Stimulated activated CD8-positive, alpha-beta memory T cell treated with anti-CD3 and anti-CD28 coated beads, Interleukin-4, amount 100 ng/mL, for 48 hours (primary cell): ENCODE measurements at regions not wholly inside any gene's neighbourhood (a gene's known extent, or its start where the extent isn't known, plus 50 kb on each side); places are given as distances from the start of the nearest gene placed in this dataset.
"Not testable (repeated sequence)": the region's sequence is repeated elsewhere in the genome, so short reads cannot be mapped to it uniquely, and the experiment has no call there.

Experiments used
- DNase-seq: peaks from one replicate; pipeline ENCODE4 v3.0.0-alpha.2; 2020

- no peak for DNase-seq
Measured at GRCh38 chr3:20537234-20537633, 351.2 kb upstream of the SGO1 start.

- no peak for DNase-seq
Measured at GRCh38 chr3:20529911-20530310, 343.9 kb upstream of the SGO1 start.

- DNase-seq = no peak
Measured at GRCh38 chr3:20528180-20528770, 342.3 kb upstream of the SGO1 start.

GRCh38 chr3:20527368-20527767 lies 341.4 kb upstream of the SGO1 start:
- no peak for DNase-seq

- no peak for DNase-seq
Measured at GRCh38 chr3:20524328-20524727, 338.3 kb upstream of the SGO1 start.

GRCh38 chr3:20523293-20523692 lies 337.3 kb upstream of the SGO1 start:
- no peak for DNase-seq

- not testable (repeated sequence) for DNase-seq
Measured at GRCh38 chr3:20517316-20517715, 331.3 kb upstream of the SGO1 start.

- no peak for DNase-seq
Measured at GRCh38 chr3:20516311-20516710, 330.3 kb upstream of the SGO1 start.

- DNase-seq = no peak
Measured at GRCh38 chr3:20515834-20516233, 329.8 kb upstream of the SGO1 start.

GRCh38 chr3:20511863-20512505 lies 326.0 kb upstream of the SGO1 start:
- no peak for DNase-seq

GRCh38 chr3:20510396-20510795 lies 324.4 kb upstream of the SGO1 start:
- no peak for DNase-seq

GRCh38 chr3:20503394-20504082 lies 317.5 kb upstream of the SGO1 start:
- DNase-seq = no peak

GRCh38 chr3:20490996-20491395 lies 305.0 kb upstream of the SGO1 start:
- no peak for DNase-seq

- DNase-seq = no peak
Measured at GRCh38 chr3:20488151-20488550, 302.1 kb upstream of the SGO1 start.

- no peak for DNase-seq
Measured at GRCh38 chr3:20484126-20484525, 298.1 kb upstream of the SGO1 start.

- DNase-seq = no peak
Measured at GRCh38 chr3:20482350-20482749, 296.3 kb upstream of the SGO1 start.

- no peak for DNase-seq
Measured at GRCh38 chr3:20480786-20481365, 294.9 kb upstream of the SGO1 start.

- DNase-seq = no peak
Measured at GRCh38 chr3:20478436-20478835, 292.4 kb upstream of the SGO1 start.

- DNase-seq = not testable (repeated sequence)
Measured at GRCh38 chr3:20464237-20464636, 278.2 kb upstream of the SGO1 start.

GRCh38 chr3:20462723-20463122 lies 276.7 kb upstream of the SGO1 start:
- no peak for DNase-seq

- DNase-seq = no peak
Measured at GRCh38 chr3:20462226-20462625, 276.2 kb upstream of the SGO1 start.

GRCh38 chr3:20458994-20459716 lies 273.1 kb upstream of the SGO1 start:
- DNase-seq = no peak

GRCh38 chr3:20456511-20456910 lies 270.5 kb upstream of the SGO1 start:
- no peak for DNase-seq
